Pancreas (tissue), 10 donors: ENCODE measurements at regions not wholly inside any gene's neighbourhood (a gene's known extent, or its start where the extent isn't known, plus 50 kb on each side); places are given as distances from the start of the nearest gene placed in this dataset.

Experiments used
- ATAC-seq, 4 donors: fragments of 200-7000 bp; cut with Tn5 transposase; one replicate each; pipeline versions ENCODE4 v1.8.0 to v1.9.1; 2020; ENCODE audit warnings: mild to moderate bottlenecking in 4 of 4, moderate library complexity in 4 of 4
- DNase-seq, 6 donors: peaks; one replicate each; pipeline ENCODE4 v3.0.0-alpha.2; 2020
- FAIRE-seq: peaks from 2 replicates; lab custom pipeline; 2012; peaks lifted over from hg19 to GRCh38; lab: Jason Lieb, UNC
- H3K27ac ChIP-seq, 4 donors: fragments of 200-600 bp; sonication (generic); 1 replicate in 3 of 4; 2 replicates in 1 of 4; pipeline versions ENCODE4 v1.5.0 to v1.8.0; 2020
- H3K27me3 ChIP-seq, 4 donors: fragments of 200-600 bp; one replicate each; pipeline ENCODE4 v1.8.0; 2021
- H3K36me3 ChIP-seq, 3 donors: fragments of 200-600 bp; sonication (generic) in 1 of 3; one replicate each; pipeline versions ENCODE4 v1.5.0 to v1.8.0; 2020 to 2021
- H3K4me1 ChIP-seq, 3 donors: fragments of 200-600 bp; one replicate each; pipeline ENCODE4 v1.8.0; 2021
- H3K4me3 ChIP-seq, 4 donors: fragments of 200-600 bp; sonication (generic) in 2 of 4; one replicate each; pipeline versions ENCODE4 v1.5.0 to v1.8.0; 2020 to 2021
- H3K9me3 ChIP-seq, 4 donors: fragments of 200-600 bp; one replicate each; pipeline ENCODE4 v1.8.0; 2021
- WGBS, 2 donors: extraction: QIAGEN DNeasy Blood & Tissue Kit; methylation state at CpG; one replicate each; pipeline ENCODE4 v1.1.7; 2013; 5-methylcytosine and 5-hydroxymethylcytosine counted together
- intact Hi-C, 3 donors: fragments of 100-400 bp; cut with DNase I; formaldehyde crosslinking; loops; one replicate each; pipeline versions ENCODE4 v1.11.1 to v1.14.2; 2022
- TF ChIP-seq, protein P1 (sequence below), 4 donors: fragments of 200-600 bp; sonication (generic) in 3 of 4; IDR thresholded peaks; one replicate each; pipeline versions ENCODE4 v1.5.0 to v1.8.0; 2021; ENCODE audit warnings: antibody characterized with exemption in 4 of 4
- donor health status: healthy with polysubstance abuse.
- donor health status: DM: no; HTN: no; CAD: no; lungs with moderate emphysema.
- donor health status: DM: no; HTN: no; CAD: no.
- donor health status: control.
- donor health status: control.
- donor health status: Bipolar disorder and iron deficiency.
- donor health status: DM: yes; HTN: yes; CAD: no.
- donor health status: DM: no; HTN: no; CAD: no.
- donor health status: DM: no; HTN: no; CAD: no.
- donor health status: DM: yes; HTN: yes; CAD: no.

DNA sequence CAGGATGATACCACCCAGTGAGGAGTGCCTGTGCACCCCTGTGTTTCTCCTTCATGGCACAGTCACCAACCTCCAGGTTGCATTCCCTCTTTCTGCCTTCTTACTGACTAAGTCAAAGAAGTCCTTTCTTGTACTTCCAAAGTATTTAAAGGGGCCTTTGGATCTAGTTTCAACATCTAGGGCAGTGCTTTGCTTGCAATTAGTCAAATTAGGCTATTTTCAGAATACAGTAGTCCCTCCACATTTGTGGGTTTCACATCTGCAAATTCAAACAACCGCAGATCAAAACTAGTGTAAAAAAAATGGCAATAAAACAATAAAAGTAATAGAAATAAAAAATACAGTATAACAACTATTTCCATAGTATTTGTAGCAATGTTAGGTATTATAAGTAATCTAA, 333.9 kb upstream of the SEMA6A start:
- no peak for DNase-seq
- TF ChIP-seq, protein P1, sequence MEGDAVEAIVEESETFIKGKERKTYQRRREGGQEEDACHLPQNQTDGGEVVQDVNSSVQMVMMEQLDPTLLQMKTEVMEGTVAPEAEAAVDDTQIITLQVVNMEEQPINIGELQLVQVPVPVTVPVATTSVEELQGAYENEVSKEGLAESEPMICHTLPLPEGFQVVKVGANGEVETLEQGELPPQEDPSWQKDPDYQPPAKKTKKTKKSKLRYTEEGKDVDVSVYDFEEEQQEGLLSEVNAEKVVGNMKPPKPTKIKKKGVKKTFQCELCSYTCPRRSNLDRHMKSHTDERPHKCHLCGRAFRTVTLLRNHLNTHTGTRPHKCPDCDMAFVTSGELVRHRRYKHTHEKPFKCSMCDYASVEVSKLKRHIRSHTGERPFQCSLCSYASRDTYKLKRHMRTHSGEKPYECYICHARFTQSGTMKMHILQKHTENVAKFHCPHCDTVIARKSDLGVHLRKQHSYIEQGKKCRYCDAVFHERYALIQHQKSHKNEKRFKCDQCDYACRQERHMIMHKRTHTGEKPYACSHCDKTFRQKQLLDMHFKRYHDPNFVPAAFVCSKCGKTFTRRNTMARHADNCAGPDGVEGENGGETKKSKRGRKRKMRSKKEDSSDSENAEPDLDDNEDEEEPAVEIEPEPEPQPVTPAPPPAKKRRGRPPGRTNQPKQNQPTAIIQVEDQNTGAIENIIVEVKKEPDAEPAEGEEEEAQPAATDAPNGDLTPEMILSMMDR (IDR thresholded peaks at IDR 0.05) = no peak
- H3K27ac ChIP-seq = no peak overlapping the region
- FAIRE-seq = no peak
- no peaks in the 10 kb centered on the region for H3K4me1 ChIP-seq
- H3K4me3 ChIP-seq = no peak overlapping the region
- no peak for ATAC-seq
- H3K27me3 ChIP-seq = no peaks in the 10 kb centered on the region
- 88 to 98% methylated on average over 1 of the region's 1 CpG for WGBS, 2 donors
- H3K36me3 ChIP-seq = no peaks in the 10 kb centered on the region
- intact Hi-C loops = no loop called here
- H3K9me3 ChIP-seq = no peaks in the 10 kb centered on the region

DNA sequence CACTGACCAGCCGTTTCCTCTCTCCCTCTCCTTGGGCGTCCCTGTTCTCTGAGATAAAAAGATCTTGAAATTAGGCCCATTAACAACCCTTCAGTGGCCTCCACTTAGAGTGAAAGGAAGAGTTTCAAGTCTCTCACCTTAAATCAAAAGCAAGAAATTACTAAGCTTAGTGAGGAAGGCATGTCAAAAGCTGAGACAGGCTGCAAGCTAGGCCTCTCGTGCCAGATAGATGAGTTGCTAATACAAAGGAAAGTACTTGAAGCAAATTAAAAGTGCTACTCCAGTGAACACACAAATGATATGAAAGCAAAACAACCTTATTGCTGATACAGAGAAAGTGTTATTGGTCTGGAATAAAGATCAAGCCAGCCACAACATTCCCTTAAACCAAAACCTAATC, 331.3 kb upstream of the SEMA6A start:
- TF ChIP-seq, protein P1 (IDR thresholded peaks at IDR 0.05) = no peak
- Histone ChIP-seq H3K4me3 (no peak overlapping the region), H3K27ac (no peak overlapping the region), H3K4me1 (no peaks in the 10 kb centered on the region), H3K27me3 (no peaks in the 10 kb centered on the region), H3K36me3 (no peaks in the 10 kb centered on the region), H3K9me3 (no peaks in the 10 kb centered on the region)
- WGBS, 2 donors = 65 to 79% methylated on average over 3 of the region's 3 CpGs
- intact Hi-C loops = no loop called here
- DNase-seq = no peak
- no peak for FAIRE-seq
- no peak for ATAC-seq

DNA sequence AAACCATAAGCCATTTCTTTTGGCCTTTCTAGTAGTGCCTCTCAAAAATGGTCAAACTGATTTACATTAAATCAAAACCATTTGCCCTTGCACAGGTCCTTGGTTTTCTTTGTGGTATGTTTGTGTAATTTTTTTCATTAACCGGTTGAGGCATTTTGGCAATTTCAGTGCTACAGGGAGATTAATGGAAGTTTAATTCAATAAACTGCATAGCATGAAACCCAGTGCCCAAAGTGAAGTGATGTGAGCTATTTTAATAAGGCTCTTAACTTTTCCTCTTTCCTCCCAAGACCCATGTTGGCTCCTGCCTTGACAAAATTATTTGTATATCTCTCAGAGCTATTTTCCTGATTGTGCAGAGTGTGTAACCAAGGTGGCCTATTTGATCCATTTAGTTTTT, 326.2 kb upstream of the SEMA6A start:
- TF ChIP-seq, protein P1 (IDR thresholded peaks at IDR 0.05) = no peak
- Histone ChIP-seq H3K4me1 (no peaks in the 10 kb centered on the region), H3K27me3 (no peaks in the 10 kb centered on the region), H3K36me3 (no peaks in the 10 kb centered on the region), H3K27ac (no peak overlapping the region), H3K4me3 (no peak overlapping the region), H3K9me3 (no peaks in the 10 kb centered on the region)
- DNase-seq = no peak
- WGBS, 2 donors = 30 to 41% methylated on average over 1 of the region's 1 CpG
- intact Hi-C loops = no loop called here
- no peak for FAIRE-seq
- ATAC-seq = no peak

DNA sequence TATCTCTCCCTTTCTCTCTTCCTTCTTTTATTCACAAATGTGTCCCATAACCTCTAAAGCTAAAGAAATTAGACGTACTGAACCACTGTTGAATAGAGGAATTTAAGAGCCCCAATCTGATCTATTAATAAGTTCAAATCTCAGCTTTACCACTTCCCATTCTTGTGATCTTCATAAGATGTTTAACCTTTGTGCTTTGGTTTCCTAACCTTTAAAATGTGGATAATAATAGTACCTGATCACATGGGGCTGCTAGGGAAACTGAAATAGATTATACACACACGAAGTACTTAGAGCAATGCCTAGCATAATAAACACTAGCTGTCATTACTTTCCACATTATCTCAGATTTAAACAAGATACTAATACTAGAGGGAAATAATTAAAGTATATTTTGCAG, 324.3 kb upstream of the SEMA6A start:
- 38 to 40% methylated on average over 2 of the region's 2 CpGs for WGBS, 2 donors
- DNase-seq (no peak), FAIRE-seq (no peak), ATAC-seq (no peak)
- no peak overlapping the region for H3K27ac ChIP-seq
- TF ChIP-seq, protein P1 (IDR thresholded peaks at IDR 0.05) = no peak
- H3K27me3 ChIP-seq = no peaks in the 10 kb centered on the region
- H3K4me3 ChIP-seq = no peak overlapping the region
- no peaks in the 10 kb centered on the region for H3K9me3 ChIP-seq
- no peaks in the 10 kb centered on the region for H3K4me1 ChIP-seq
- no peaks in the 10 kb centered on the region for H3K36me3 ChIP-seq
- intact Hi-C loops = no loop called here

DNA sequence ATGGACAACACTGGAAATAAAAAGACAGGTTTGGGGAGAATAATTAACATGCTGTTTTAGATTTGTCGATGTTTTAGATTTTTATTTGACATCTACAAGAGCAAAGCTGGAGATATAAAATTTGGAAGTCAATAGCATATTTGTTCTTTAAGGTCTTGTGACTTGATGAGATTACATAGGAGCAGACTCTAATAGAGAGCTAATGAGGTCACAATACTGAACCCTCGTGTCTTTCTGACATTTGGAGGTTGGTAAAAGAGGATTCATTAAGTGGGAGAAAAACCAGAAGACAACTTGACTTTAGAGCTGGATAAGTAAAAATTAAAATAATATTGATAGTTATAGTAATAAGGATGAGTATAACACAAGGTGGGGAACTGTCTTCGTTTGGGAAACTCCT, 322.7 kb upstream of the SEMA6A start:
- no peak for FAIRE-seq
- no peaks in the 10 kb centered on the region for H3K9me3 ChIP-seq
- TF ChIP-seq, protein P1 (IDR thresholded peaks at IDR 0.05) = no peak

More for the DNA sequence above, 322.7 kb upstream of the SEMA6A start:
- Histone ChIP-seq H3K27ac (no peak overlapping the region), H3K4me3 (no peak overlapping the region), H3K4me1 (no peaks in the 10 kb centered on the region), H3K36me3 (no peaks in the 10 kb centered on the region), H3K27me3 (no peaks in the 10 kb centered on the region)
- DNase-seq = no peak
- intact Hi-C loops = no loop called here
- no peak for ATAC-seq
- WGBS, 2 donors = 47 to 53% methylated on average over 3 of the region's 3 CpGs
